WERI-Rb-1 (cell line): ENCODE measurements at regions not wholly inside any gene's neighbourhood (a gene's known extent, or its start where the extent isn't known, plus 50 kb on each side); places are given as distances from the start of the nearest gene placed in this dataset.

ENCODE experiments used
- DNase-seq: peaks from one replicate; pipeline ENCODE4 v3.0.0-alpha.2; 2020
- H3K27ac ChIP-seq: fragments of 250-450 bp; sonication (Bioruptor Pico); 2 replicates; pipeline ENCODE4 v1.5.1; 2020; ENCODE audit warnings: mild to moderate bottlenecking, moderate library complexity
- H3K27me3 ChIP-seq: fragments of 250-450 bp; sonication (Bioruptor Pico); 2 replicates; pipeline ENCODE4 v1.5.1; 2021; ENCODE audit warnings: mild to moderate bottlenecking, low read depth, moderate library complexity; ENCODE audit not compliant: insufficient read depth, severe bottlenecking
- H3K36me3 ChIP-seq: fragments of 250-450 bp; sonication (Bioruptor Pico); 2 replicates; pipeline ENCODE4 v1.5.1; 2020; ENCODE audit warnings: mild to moderate bottlenecking, moderate library complexity
- H3K4me3 ChIP-seq: 2 replicates; pipeline ENCODE4 v1.5.1; 2011; ENCODE audit warnings: low read depth, mild to moderate bottlenecking, control low read depth, low read length
- H3K9me3 ChIP-seq: fragments of 250-450 bp; sonication (Bioruptor Pico); 2 replicates; pipeline ENCODE4 v1.5.1; 2021; ENCODE audit warnings: mild to moderate bottlenecking, moderate library complexity; ENCODE audit not compliant: severe bottlenecking
- CTCF ChIP-seq: IDR thresholded peaks from 2 replicates; pipeline ENCODE4 v1.5.1; 2011; ENCODE audit warnings: low read depth, mild to moderate bottlenecking, control low read depth, inconsistent platforms, low read length

DNA sequence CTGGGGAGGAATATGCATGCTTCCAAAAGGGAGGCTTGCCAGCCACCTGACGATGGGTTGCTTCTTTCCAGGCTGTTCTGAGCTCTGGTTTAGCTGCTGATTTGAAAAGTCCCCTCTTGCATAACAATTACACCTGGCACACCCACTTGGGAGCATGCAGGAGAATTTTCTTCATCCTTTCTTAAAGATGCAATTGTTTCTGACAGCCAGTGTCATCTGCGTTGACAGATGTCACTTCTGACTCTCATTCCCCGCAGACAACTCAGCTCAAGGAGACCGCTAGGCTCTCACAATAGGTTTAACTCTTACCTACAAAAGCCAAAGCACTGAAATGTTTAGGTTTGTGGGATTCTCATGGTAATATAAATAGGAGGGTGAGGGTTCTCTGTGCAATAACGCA is 185.6 kb upstream of the SYNPR start:
- no peak for TF ChIP-seq CTCF
- no peak overlapping the region for H3K27ac ChIP-seq
- H3K4me3 ChIP-seq, result no peak overlapping the region

DNA sequence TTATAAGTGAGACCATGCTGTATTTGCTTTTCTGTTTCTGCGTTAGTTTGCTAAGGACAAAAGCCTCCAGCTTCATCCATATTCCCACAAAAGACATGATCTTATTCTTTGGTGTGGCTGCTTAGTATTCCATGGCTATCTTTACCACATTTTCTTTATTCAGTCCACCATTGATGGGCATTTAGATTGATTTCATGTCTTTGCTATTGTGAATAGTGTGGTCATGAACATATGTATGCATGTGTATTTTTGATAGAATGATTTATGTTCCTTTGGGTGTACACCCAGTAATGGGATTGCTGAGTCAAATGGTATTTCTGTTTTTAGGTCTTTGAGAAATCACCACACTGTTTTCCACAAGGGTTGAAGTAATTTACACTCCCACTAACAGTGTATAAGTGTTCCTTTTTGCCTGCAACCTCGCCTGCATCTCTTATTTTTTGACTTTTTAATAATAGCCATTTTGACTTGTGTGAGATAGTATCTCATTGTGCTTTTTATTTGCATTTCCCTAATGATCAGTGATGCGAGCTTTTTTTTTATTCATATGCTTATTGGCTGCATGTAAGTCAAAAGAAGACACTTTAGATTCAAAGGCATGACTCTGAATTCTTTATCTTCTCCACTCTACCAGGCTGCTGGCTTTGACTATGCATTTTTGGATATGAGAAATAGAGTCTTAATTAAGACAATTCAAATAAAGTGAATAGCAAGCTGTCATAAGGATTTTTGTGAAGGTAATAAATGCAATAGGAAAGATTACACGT is 183.3 kb upstream of the SYNPR start:
- H3K9me3 ChIP-seq, result no peaks in the 10 kb centered on the region
- no peaks in the 10 kb centered on the region for H3K27me3 ChIP-seq
- no peak for DNase-seq
- no peak for TF ChIP-seq CTCF
- H3K4me3 ChIP-seq, result no peak overlapping the region
- no peak overlapping the region for H3K27ac ChIP-seq
- H3K36me3 ChIP-seq, result no peaks in the 10 kb centered on the region

More for the DNA sequence above, 185.6 kb upstream of the SYNPR start:
- H3K9me3 ChIP-seq, result no peaks in the 10 kb centered on the region
- no peaks in the 10 kb centered on the region for H3K27me3 ChIP-seq
- no peaks in the 10 kb centered on the region for H3K36me3 ChIP-seq
- no peak for DNase-seq

GRCh38 chr3:63096248-63097058 is 181.7 kb upstream of the SYNPR start:
- H3K36me3 ChIP-seq, result no peaks in the 10 kb centered on the region
- no peak for DNase-seq

GRCh38 chr3:63097396-63097795 is 180.7 kb upstream of the SYNPR start:
- TF ChIP-seq CTCF, result no peak
- Histone ChIP-seq H3K27me3 (no peaks in the 10 kb centered on the region), H3K4me3 (no peak overlapping the region), H3K36me3 (no peaks in the 10 kb centered on the region), H3K9me3 (no peaks in the 10 kb centered on the region), H3K27ac (no peak overlapping the region)
- no peak for DNase-seq

More at GRCh38 chr3:63096248-63097058, 181.7 kb upstream of the SYNPR start:
- peak; percentile 32; the same call in 1 of the 2 replicates for TF ChIP-seq CTCF
- Histone ChIP-seq H3K4me3 (no peak overlapping the region), H3K27ac (no peak overlapping the region), H3K27me3 (no peaks in the 10 kb centered on the region), H3K9me3 (no peaks in the 10 kb centered on the region)

DNA sequence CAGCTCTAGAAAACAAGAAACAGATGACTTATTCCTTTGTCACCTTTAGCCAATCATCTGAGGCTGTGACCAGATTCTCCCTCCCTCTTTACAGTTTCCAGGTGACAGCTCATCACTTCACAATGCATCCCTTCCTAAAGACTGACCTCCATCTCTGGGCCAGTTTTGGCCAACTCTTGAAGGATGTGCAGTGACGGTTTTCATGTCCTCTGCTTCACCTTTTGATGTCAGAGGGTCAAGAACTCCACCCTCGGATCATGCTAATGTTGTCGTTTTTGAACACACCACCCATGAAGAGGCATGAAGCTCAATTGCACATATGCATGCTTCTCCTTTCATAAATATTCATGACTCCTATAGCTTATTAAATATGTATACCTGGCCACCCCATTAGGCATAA is 161.2 kb upstream of the SYNPR start:
- Histone ChIP-seq H3K36me3 (no peaks in the 10 kb centered on the region), H3K27ac (no peak overlapping the region), H3K9me3 (no peaks in the 10 kb centered on the region), H3K27me3 (no peaks in the 10 kb centered on the region), H3K4me3 (no peak overlapping the region)
- no peak for TF ChIP-seq CTCF
- DNase-seq, result no peak
